ENCODE measurements at regions not wholly inside any gene's neighbourhood (a gene's known extent, or its start where the extent isn't known, plus 50 kb on each side); places are given as distances from the start of the nearest gene placed in this dataset.
"Not testable (repeated sequence)": the region's sequence is repeated elsewhere in the genome, so short reads cannot be mapped to it uniquely, and the experiment has no call there.

DNA sequence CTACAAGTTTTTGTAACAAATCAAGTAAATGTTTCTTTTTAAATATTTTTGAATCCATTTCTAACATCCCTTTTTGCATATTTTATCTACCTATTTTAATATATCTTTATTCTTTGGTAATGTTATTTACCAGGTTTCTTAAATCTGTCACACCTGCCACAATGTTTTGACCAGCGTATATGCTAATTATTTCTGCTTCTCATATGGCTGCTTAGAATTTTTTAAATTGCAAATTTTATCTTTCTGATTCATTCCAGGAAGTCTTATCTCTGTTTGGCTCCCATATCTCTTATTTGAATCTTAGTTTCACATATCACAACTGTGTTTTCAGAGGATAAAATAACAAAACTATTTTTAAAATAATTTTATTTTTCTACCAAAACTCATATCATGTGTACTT, 1411.1 kb downstream of the KCNT2 start:
- no peak for DNase-seq (ENCODE audit: low read depth)

DNA sequence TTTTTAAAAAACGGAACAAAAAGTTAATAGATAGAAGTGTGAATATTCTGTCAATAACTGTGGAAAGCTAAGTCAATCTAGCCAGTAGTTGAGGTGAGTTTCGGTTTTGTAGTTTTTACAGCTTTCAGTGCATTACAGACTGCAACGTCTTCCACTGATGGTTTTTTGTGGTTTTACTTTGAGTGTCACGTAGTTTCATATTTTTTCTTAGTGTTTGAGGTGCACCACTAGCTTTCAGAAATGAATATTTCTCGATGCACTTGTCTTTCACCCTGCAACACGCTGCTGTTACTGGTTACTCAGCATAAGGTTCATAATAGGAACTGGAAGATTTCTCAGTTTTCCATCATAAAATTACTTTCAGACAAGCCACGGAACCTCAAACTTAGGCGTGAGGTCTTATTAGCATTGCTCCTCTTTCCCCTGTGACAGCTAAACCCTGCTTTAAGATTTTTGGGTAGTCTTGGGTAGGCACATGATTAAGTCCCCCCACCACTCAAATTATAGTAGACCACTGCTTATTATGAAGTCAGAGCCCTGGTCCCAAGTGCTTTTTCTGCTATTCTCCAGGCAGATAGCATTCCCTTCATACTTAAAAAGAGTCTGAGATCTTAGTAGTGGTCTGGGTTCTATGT, 1412.7 kb downstream of the KCNT2 start:
- DNase-seq (ENCODE audit: low read depth), result no peak

DNA sequence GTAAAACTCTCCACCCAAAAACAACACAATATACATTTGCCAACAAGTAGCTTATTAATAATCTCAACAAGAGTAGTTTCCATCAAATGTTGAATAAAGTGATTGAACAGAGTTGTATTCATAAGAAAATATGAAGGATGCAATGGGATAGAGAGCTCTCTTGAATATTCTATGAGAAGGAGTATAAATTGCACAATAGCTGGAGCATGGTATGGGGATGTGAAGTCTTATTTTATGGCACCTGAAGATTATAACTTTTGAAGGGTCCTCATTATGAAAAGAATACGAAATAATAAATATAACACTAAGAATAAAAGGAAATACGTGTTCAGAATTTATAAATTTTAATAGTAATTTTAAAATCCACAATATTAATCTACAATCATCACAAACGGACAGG, 1415.1 kb downstream of the KCNT2 start:
- DNase-seq (ENCODE audit: low read depth), result no peak

DNA sequence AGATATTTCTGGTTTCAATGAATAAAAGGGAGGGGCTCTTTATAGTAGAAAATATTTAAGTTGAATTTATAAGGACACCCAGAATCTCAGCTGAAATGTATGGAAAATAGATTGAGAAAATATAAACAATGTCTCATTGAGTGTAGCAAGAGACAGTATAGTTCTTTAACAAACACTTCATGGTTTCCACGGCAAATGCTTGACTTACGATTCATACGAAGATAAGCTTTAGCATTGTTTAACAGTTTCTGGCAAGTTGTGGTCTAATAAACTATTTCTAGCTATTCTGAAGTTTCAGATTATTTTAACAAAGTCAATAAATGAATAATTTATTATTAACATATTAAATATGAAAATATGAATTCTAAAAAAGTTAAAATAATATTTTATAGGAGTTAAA, 1419.4 kb downstream of the KCNT2 start:
- DNase-seq (ENCODE audit: low read depth), result peak; percentile 4

DNA sequence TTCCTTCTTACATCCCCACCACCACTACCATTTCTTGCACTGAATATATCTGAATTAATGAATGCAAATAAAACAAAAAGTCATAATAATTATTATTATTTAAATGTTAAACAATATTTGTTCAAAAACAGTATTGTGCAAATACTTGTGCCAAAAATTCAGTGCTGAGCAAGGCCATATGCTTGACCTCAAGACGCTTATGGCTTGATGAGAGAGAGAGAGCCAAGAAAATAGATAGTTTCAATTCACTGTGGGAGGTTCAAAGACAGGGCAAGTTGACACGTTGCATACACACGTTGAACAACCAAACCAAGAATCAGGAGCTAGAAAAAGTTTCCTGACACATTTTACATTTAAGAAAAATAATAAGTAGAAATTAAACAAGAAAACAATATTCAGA, 1421.7 kb downstream of the KCNT2 start:
- no peak for DNase-seq (ENCODE audit: low read depth)

DNA sequence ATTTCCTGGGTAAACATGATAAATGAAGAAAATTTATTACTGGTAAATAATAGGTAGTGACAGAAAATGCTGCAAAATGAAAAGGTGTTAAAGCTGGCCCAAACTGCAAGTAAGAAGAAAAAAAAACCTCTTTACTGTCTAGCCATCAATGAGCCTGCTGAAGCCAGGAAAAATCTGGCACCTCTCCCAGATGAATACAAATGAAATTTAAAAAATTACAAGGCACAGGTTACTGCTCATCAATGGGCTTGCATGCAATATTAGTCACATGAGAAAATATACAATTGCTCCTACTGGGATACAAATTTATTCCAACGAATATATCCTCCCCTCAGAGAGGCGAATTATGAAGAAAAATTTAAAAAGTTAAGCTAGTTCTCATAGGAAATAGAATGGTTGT, 1422.5 kb downstream of the KCNT2 start:
- DNase-seq (ENCODE audit: low read depth), result no peak

DNA sequence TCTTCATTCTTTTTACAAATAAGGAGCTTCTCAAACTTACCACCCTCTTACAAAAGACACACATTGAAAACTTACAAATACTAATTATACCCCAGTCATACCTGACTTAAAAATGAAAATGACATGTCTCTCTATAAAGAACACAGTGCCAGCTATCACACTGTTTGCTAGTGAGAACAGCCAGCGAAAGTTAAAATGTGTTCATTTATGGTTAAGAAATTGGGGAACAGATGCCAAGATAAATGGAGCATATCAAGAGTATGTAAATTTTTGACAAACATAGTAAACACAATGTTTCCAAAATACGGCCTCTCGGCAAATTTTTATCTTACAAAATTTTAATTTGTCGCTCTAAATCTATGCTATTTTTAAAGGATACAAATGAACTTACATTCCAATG, 1422.9 kb downstream of the KCNT2 start:
- DNase-seq (ENCODE audit: low read depth), result no peak

DNA sequence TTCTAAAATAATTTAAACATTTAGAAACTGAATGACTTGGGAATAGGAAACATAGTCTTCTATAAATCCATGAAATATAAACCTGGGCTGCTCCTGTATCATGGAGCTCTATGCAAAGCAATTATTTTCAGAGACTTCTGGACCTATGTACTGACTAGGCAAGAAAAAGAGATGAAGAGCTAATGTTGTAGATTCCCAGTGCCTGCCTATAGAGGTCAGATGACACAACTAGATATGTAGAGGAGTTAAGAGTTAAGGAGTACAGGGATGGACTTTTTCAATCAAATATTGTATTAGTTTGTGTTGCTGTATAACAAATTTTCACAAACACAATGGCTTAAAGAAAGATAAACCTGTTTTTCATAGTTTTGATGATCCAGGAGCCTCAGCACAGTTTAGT, 1434.5 kb downstream of the KCNT2 start:
- DNase-seq (ENCODE audit: low read depth), result no peak

DNA sequence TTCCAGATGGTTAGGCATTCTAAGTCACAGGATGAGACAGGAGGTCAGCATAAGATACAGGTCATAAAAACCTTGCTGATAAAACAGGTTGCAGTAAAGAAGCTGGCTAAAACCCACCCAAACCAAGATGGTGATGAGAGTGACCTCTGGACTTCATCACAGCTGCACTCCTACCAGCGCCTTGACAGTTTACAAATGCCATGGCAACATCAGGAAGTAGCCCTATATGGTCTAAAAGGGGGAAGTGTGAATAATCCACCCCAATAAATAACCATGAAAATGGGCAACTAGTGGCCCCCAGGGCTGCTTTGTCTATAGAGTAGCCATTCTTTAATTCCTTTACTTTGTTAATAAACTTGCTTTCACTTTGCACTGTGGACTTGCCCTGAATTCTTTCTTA, 1448.4 kb downstream of the KCNT2 start:
- DNase-seq (ENCODE audit: low read depth), result not testable (repeated sequence)

DNA sequence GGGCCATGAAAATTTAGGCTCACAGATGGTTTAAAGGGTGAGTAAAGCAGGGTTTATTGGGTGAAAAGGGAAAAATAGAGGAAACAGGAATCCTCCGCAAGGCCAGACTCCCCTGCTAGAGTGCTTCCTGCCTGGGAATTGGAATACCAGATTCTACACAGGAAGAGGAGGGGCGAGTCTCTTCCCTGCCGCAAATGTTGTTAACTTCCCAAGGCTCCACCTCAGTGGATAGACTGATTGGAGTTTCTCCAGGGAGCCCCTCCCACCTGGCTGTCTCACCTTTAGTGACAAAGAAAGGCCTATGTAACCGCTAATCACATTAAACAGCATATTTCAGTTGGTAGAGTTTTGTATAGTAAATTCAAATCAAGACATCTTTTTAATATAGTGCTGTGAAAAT, 1450.1 kb downstream of the KCNT2 start:
- no peak for DNase-seq (ENCODE audit: low read depth)

DNA sequence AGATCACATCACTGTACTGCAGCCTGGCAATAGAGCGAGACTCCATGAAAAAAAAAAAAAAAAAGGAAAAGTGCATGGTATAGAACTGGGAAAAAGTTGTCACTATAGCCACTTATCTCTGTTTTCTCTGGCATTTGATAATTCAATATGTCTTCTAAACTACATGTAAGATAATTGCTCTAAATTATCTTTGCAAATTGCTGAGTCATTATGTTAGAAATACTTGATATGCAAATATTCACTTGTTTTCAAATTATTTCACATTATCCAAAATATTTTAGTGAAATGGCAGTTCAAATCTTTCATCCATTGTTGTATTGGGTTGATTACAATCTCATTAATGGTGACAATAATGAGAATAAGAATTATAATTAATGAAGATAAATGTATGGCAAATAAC, 1455.1 kb downstream of the KCNT2 start:
- no peak for DNase-seq (ENCODE audit: low read depth)

DNA sequence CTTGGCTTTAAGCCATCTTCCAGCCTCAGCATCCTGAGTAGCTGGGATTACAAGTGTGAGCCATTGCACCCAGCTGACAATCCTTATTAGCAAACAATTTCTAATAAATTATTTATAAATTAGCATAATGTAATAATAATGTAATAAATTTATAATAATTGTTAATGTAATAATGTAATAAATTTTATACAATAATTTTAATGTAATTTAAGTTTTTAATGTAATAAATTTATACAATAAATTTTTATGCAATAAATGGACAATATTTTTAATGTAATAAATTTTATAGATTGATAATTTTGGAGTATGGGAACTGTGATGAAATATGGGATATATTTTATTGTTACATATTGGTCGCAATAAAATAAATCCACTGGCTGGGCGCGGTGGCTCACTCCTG, 1457.5 kb downstream of the KCNT2 start:
- no peak for DNase-seq (ENCODE audit: low read depth)

DNA sequence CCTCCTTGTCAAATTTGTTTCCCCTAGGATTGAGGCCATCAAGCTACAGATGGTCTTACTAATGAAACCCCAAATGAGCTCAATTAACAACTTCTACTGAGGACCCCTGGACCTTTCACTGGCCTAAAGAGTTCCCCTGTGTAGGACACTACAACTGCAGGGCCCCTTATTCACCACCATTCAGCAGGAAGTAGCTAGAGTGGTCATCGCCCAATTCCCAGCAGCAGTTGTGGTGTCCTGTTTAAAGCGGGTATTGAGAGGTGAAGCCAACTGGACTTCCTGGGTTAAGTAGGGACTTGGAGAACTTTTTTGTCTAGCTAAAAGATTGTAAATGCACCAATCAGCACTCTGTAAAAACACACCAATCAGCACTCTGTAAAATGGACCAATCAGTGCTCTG, 1466.9 kb downstream of the KCNT2 start:
- DNase-seq (ENCODE audit: low read depth), result no peak

DNA sequence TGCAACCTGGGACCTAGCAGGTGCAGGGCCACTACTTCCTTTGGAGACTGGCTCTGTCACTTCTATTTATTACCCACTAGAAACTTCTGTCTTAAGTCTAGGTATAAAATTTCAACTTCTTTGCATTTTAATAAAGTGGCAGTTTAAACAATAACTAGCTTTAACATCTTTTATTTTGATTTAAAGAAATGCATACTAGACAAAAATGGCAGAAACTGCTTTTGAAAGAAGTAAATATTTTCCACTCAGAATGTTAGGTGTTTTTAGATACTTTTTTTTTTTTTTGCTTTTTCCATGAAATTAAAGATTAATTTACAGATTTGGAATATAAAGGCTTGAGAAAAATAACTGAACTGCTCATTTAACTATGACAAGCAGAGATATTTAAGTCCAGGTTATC, 1477.6 kb downstream of the KCNT2 start:
- DNase-seq (ENCODE audit: low read depth), result no peak

DNA sequence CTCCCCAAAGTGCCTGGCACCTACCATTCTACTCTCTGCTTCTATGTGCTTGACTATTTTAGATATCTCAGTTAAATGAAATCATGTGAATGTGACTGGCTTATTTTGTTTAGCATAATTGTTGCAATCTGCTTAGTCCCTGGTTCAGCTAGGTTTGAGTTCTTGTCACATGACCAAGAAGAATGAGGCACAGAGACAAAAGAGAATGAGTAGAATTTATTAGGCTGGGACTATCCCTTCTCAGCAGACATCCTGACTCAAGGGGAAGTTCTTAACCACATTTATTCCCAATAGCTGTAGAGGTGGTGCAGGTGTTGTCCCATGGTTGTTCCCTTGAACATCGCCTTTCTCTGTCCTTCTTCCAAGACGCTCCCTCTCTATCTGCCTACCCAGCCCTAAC, 1485.7 kb downstream of the KCNT2 start:
- DNase-seq (ENCODE audit: low read depth), result no peak

DNA sequence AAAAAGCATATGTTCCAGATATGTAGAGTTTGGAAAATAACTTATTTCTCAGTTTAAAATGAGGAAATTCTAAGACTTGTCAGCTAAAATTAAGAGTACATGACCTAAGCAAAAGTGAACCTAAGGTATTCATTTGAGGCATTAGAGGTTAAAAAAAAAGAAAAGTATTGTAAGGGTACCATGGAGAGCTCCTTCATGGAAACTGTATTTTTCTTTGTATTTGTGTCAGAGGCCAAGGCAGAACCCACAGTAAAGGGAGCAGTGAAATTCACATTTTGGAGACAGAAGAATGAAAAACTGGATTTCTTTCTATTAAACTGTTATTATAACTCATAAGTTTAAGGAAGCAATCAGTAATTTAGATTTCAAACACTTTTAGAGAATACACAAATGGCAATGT, 1494.8 kb downstream of the KCNT2 start:
- DNase-seq (ENCODE audit: low read depth), result no peak

DNA sequence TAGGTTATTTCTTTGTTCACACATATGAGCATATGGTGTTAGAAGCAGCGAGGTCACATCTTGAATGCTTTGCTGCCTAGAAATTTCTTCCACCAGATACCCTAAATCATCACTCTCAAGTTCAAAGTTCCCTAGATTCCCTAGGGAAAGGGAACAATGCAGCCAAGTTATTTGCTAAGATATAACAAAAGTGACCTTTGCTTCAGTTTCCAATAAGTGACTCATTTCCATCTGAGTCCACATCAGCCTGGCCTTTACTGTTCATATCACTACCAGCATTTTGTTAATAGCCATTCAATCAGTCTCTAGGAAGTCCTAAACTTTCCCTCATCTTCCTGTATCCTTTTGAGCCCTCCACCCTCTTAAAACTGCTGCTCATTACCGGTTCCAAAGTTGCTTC, 1502.5 kb downstream of the KCNT2 start:
- DNase-seq (ENCODE audit: low read depth), result no peak

DNA sequence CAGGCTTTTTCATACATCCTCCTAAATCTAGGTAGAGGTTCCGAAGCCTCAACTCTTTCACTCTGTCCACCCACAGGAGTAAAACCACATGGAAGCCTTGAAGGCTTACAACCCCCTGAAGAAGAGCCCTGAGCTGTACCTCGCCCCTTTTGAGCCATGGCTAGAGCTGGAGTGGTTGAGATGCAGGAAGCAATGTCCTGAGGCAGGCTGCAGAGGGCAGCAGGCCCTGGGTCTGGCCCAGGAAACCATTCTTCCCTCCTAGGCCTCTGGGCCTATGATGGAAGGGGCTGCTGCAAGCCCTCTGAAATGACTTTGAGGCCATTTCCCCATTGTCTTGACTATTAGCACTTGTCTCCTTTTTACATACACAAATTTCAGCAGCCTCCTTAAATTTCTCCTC, 1503.0 kb downstream of the KCNT2 start:
- no peak for DNase-seq (ENCODE audit: low read depth)

DNA sequence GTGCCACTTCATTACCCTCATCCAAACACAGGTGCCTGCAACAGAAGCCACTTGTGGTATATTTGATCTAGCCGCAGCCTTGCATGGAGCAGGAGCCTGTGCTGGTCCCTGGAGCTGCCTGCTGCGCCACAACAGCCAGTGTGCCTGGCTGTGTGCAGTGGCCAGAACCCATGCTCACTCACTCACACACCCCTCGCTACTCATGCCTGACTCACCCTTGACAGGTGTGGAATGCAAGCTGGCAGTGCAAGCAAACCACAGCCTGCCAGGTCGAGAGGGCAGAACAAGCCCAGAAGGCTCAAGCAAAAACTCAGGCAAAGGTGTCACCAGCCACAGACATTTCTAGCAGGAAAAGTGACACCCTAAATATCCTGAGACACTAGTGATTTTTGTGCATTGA, 1510.9 kb downstream of the KCNT2 start:
- DNase-seq (ENCODE audit: low read depth), result no peak

DNA sequence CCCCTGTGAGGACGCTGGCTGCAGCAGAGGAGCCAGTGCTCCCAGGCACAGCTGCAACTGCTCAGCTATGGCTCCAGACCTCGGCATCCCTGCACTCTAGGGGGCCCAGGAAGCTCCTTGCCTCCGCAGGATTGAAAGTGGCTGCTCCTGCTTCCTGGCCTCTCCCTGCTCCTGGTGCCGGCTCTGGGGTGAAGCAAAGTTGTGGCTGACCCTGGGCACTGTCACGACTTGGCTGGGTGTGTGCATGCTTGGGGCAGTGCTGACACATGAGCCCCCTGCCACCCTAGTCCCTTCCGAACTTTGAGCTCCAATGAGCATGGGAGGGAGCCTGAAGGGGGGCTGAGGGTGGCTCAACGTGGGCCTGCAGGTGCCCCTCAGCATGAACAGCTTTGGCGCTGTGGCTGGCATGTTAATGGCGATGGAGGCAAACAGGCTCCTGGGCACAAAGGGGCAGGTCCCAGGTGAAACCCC, 1512.2 kb downstream of the KCNT2 start:
- DNase-seq (ENCODE audit: low read depth), result no peak

DNA sequence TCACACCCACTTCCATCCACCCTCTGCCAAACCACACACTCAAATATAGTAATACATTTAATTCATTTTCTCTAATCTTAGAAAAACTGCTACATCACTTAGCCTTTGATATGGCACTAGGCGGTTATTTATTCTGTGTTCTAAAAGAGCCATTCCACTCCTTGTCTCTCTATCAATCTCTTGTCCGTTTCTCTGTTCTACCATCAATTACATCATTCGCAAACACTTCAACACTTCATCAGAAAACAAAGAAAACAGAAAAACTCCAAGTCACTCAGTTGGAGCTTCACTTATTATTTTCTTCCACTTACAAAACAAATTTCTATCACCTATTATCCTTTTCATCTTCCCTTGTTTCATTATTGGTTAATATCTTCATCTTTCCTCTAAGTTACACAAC, 1523.0 kb downstream of the KCNT2 start:
- DNase-seq (ENCODE audit: low read depth), result no peak

DNA sequence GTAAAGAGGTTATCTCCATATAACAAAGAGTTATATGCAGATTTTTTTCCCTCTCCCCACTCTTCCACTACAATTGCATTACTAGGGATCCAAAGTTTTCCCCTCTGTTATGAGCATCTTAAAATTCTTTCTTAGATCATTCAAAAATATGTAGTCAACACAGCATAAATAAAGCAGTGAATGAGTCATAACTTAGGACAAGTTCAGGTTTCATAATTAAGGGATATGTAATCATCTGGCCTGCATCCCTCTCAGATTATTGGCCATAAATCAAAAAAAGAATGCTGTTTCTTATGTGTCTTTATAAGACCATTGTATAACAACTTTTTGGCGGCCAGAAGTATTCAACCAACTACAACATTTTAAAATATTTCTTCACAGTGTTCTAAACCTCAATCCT, 1526.1 kb downstream of the KCNT2 start:
- no peak for DNase-seq (ENCODE audit: low read depth)

DNA sequence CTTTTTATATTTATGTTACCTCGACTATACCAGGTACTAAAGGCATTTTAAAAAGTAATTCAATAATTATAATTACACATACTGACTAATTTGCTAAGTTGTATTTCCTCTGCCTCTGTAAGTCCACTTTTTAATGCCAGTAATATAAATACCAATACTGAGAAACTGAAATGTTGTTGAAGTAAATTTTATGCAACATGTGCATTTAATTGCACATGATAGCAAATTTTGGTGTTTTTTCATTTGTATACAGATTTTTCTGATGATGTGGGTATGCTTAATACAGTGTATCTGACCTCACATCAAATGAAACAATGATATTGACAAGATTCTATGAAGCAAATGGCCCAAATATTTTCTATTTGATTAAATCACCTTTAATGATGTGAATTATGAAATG, 1531.6 kb downstream of the KCNT2 start:
- DNase-seq (ENCODE audit: low read depth), result no peak

DNA sequence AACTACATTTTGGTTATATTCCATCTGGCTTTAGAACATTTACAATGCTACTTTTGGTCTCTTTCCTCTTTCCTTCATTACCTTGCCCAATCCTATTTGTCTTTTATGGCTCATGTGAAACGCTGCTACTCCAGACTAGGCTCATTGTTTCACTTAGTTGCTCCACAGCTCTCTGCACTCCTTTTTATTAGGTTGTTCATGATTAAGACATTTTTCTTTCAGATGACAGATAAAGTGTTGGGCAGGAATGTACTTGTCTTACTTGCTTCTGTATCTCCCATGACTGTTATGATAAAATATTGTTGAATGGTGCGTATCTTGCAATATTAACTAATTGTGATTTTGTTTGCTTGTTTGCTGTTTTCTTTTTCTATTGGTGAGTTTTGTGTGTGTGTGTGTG, 1532.3 kb downstream of the KCNT2 start:
- no peak for DNase-seq (ENCODE audit: low read depth)

DNA sequence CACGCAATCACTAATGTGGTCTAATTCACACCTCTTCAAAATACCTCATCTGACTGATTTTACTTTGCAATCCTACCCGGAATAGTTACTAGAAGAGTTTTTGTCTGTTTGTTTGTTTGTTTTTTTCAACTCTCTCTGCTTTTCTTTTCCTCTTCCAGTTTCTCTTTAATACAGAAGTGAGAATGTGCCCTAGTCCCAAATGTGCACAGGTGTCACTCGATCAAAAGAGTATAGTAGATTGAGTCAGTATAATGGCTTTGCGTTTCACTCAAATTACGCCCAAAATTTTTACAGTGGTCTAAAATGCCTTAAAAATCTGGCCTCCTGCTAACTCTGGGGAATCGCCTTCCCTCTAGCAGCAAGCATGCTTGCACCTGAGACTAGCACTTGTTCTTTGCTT, 1536.8 kb downstream of the KCNT2 start:
- DNase-seq (ENCODE audit: low read depth), result no peak
